GM21723 (cell line): ENCODE measurements at regions not wholly inside any gene's neighbourhood (a gene's known extent, or its start where the extent isn't known, plus 50 kb on each side); places are given as distances from the start of the nearest gene placed in this dataset.

Source experiments
- ATAC-seq: cut with Tn5 transposase; IDR thresholded peaks from one replicate; pipeline ENCODE4 v1.9.1; 2021; ENCODE audit warnings: mild to moderate bottlenecking, moderate library complexity; ENCODE audit not compliant: unreplicated experiment

GRCh38 chr1:170271430-170272161, 125.8 kb downstream of the NTMT2 start:
- ATAC-seq, result no peak

- no peak for ATAC-seq
Observed at GRCh38 chr1:170273291-170274130, 127.8 kb downstream of the NTMT2 start.

- ATAC-seq, result no peak
Observed at GRCh38 chr1:170274131-170274501, 128.4 kb downstream of the NTMT2 start.

- ATAC-seq, result no peak
Observed at GRCh38 chr1:170277985-170278384, 132.2 kb downstream of the NTMT2 start.

- no peak for ATAC-seq
Observed at GRCh38 chr1:170284016-170284415, 138.3 kb downstream of the NTMT2 start.

- no peak for ATAC-seq
Observed at GRCh38 chr1:170284512-170284911, 138.8 kb downstream of the NTMT2 start.

GRCh38 chr1:170284951-170285350, 139.2 kb downstream of the NTMT2 start:
- ATAC-seq, result no peak

- ATAC-seq, result no peak
Observed at GRCh38 chr1:170288155-170288554, 142.4 kb downstream of the NTMT2 start.

- ATAC-seq, result no peak
Observed at GRCh38 chr1:170290276-170290675, 144.5 kb downstream of the NTMT2 start.

GRCh38 chr1:170290991-170291390, 145.2 kb downstream of the NTMT2 start:
- no peak for ATAC-seq

- ATAC-seq, result no peak
Observed at GRCh38 chr1:170291516-170291915, 145.8 kb downstream of the NTMT2 start.

- ATAC-seq, result no peak
Observed at GRCh38 chr1:170296211-170296610, 150.5 kb downstream of the NTMT2 start.

GRCh38 chr1:170296642-170297041, 150.9 kb downstream of the NTMT2 start:
- no peak for ATAC-seq

- no peak for ATAC-seq
Observed at GRCh38 chr1:170301596-170301995, 155.8 kb downstream of the NTMT2 start.

GRCh38 chr1:170303034-170303433, 157.3 kb downstream of the NTMT2 start:
- ATAC-seq, result no peak

- ATAC-seq, result no peak
Observed at GRCh38 chr1:170305777-170306512, 160.2 kb downstream of the NTMT2 start.

GRCh38 chr1:170306513-170306910, 160.8 kb downstream of the NTMT2 start:
- ATAC-seq, result no peak

GRCh38 chr1:170306948-170307347, 161.2 kb downstream of the NTMT2 start:
- no peak for ATAC-seq

GRCh38 chr1:170307426-170307825, 161.7 kb downstream of the NTMT2 start:
- ATAC-seq, result no peak

- ATAC-seq, result no peak
Observed at GRCh38 chr1:170309389-170310013, 163.7 kb downstream of the NTMT2 start.

GRCh38 chr1:170310014-170310405, 164.3 kb downstream of the NTMT2 start:
- ATAC-seq, result no peak
